ENCODE measurements at regions not wholly inside any gene's neighbourhood (a gene's known extent, or its start where the extent isn't known, plus 50 kb on each side); places are given as distances from the start of the nearest gene placed in this dataset.
"Not testable (repeated sequence)": the region's sequence is repeated elsewhere in the genome, so short reads cannot be mapped to it uniquely, and the experiment has no call there.

GRCh38 chr5:63760965-63761364 is 201.3 kb downstream of the HTR1A start (continued):
- TF ChIP-seq ZSCAN18 (CRISPR knock-in tag; IDR thresholded peaks at IDR 0.05) (no peak), ATF3 (CRISPR knock-in tag; conservative IDR thresholded peaks at IDR 0.05) (no peak)

- Mint-ChIP-seq H3K4me3 (no peak overlapping the region), H3K9me3 (peaks cover 20% of the 10 kb centered on the region), H3K36me3 (peaks cover 4% of the 10 kb centered on the region; the same call in 1 of the 2 replicates), H3K27me3 (ENCODE audit: low read depth) (no peaks in the 10 kb centered on the region), H3K4me1 (no peaks in the 10 kb centered on the region), H3K27ac (no peak overlapping the region)
- TF ChIP-seq NFE2L1 (CRISPR knock-in tag; IDR thresholded peaks at IDR 0.05): no peak
- no peak for TF ChIP-seq E2F1 (CRISPR knock-in tag; IDR thresholded peaks at IDR 0.05)
- TF ChIP-seq TEAD4 (CRISPR knock-in tag; IDR thresholded peaks at IDR 0.05): no peak
- TF ChIP-seq ZNF138 (CRISPR knock-in tag; conservative IDR thresholded peaks at IDR 0.05): no peak
- TF ChIP-seq SP1 (CRISPR knock-in tag; conservative IDR thresholded peaks at IDR 0.05): no peak
- no peak for TF ChIP-seq SMAD4 (CRISPR knock-in tag; IDR thresholded peaks at IDR 0.05)
- no peak for TF ChIP-seq HMGA2 (CRISPR knock-in tag; IDR thresholded peaks at IDR 0.05)
- TF ChIP-seq NR1H2 (CRISPR knock-in tag; IDR thresholded peaks at IDR 0.05): no peak
- TF ChIP-seq AFF4 (CRISPR knock-in tag; IDR thresholded peaks at IDR 0.05; ENCODE audit: borderline replicate concordance): no peak
- no peak for TF ChIP-seq ZNF671 (CRISPR knock-in tag; IDR thresholded peaks at IDR 0.05)
- no peak for TF ChIP-seq ZNF425 (CRISPR knock-in tag; conservative IDR thresholded peaks at IDR 0.05)
- TF ChIP-seq ATF1 (CRISPR knock-in tag; IDR thresholded peaks at IDR 0.05): no peak
- TF ChIP-seq ELF4 (CRISPR knock-in tag; IDR thresholded peaks at IDR 0.05; ENCODE audit: low read depth): no peak
- TF ChIP-seq MYBL2 (CRISPR knock-in tag; IDR thresholded peaks at IDR 0.05): no peak
- TF ChIP-seq GTF2I (CRISPR knock-in tag; conservative IDR thresholded peaks at IDR 0.05): no peak
- no peak for TF ChIP-seq ATF6 (CRISPR knock-in tag; IDR thresholded peaks at IDR 0.05)
- TF ChIP-seq ZNF281 (CRISPR knock-in tag; IDR thresholded peaks at IDR 0.05): no peak
- no peak for TF ChIP-seq ZNF263 (CRISPR knock-in tag; IDR thresholded peaks at IDR 0.05; ENCODE audit: low read depth)
- ChIA-PET CTCF (no interaction called here), POLR2A (no interaction called here)
- no peak for DNase-seq (ENCODE audit: low spot score)
- ATAC-seq: no peak
These were observed 219.0 kb downstream of the HTR1A start for GRCh38 chr5:63743096-63743798.

GRCh38 chr5:63732880-63733279 is 229.4 kb downstream of the HTR1A start:
- CTCF ChIA-PET; H3K36me3 Mint-ChIP-seq; H3K4me1 Mint-ChIP-seq; H3K27ac Mint-ChIP-seq; ATAC-seq; H3K4me3 Mint-ChIP-seq; DNase-seq (ENCODE audit: low spot score); H3K9me3 Mint-ChIP-seq; H3K27me3 Mint-ChIP-seq (ENCODE audit: low read depth); POLR2A ChIA-PET: not testable (repeated sequence)
